Activated naive CD8-positive, alpha-beta T cell treated with anti-CD3 and anti-CD28 coated beads, Interleukin-2, amount 10 ng/mL, durations not matched to agents 7 days and 5 days (primary cell): ENCODE measurements at regions not wholly inside any gene's neighbourhood (a gene's known extent, or its start where the extent isn't known, plus 50 kb on each side); places are given as distances from the start of the nearest gene placed in this dataset.

Source experiments
- ATAC-seq: fragments of 150-1000 bp; cut with Tn5 transposase; one replicate; pipeline ENCODE4 v1.10.0; 2021; ENCODE audit warnings: low read depth, moderate library complexity
- POLR2A ChIA-PET: fragments of 350-600 bp; sonication (Branson Sonifier 250); formaldehyde crosslinking; loops from one replicate; lab custom pipeline; 2021; ENCODE audit warnings: antibody characterized with exemption; lab: Charles Lee
- DNase-seq: peaks from one replicate; pipeline ENCODE4 v3.0.0; 2021
- H3K27ac Mint-ChIP-seq: one replicate; pipeline ENCODE4 v1.8.0; 2022; ENCODE audit warnings: mild to moderate bottlenecking, mixed read lengths
- H3K27me3 Mint-ChIP-seq: one replicate; pipeline ENCODE4 v1.8.0; 2022; ENCODE audit warnings: mild to moderate bottlenecking, moderate library complexity, mixed read lengths
- H3K36me3 Mint-ChIP-seq: one replicate; pipeline ENCODE4 v1.8.0; 2021; ENCODE audit warnings: mild to moderate bottlenecking, mixed read lengths
- H3K4me1 Mint-ChIP-seq: one replicate; pipeline ENCODE4 v1.8.0; 2021; ENCODE audit warnings: mixed read lengths
- H3K4me3 Mint-ChIP-seq: one replicate; pipeline ENCODE4 v1.8.0; 2022; ENCODE audit warnings: mild to moderate bottlenecking, moderate library complexity, mixed read lengths
- H3K9me3 Mint-ChIP-seq: one replicate; pipeline ENCODE4 v1.8.0; 2021; ENCODE audit warnings: mixed read lengths

DNA sequence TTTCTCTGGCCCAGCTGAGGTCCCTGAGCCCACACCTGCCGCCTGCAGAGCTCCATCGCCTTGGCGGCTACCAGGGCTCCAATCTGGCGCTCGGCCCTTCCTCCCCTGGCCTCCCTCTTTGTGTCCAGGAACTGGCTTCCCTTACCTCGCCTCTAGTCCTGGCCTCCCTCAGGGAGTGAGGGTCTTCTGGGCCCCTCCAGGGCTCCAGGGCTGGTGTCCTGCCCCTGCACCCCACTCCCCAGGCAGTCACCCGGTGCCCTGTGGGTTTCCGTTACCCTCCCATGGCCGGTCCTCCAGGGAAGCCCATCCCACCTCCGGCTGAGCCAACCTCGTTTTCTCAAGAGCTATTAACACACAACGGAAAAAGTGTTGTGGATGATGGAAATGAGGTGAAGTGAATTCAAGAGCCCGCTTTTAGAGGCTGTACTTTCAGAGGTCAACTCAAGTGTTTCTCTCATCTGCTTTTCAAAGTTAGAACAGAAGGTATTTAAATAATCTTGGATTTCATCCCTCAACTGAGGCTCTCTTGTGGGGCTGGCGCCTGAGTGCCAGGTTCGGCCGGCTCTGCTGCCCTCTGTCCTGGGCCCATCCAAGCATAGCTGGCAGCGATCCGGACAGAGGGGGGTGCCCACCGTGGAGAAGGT lies 131.9 kb downstream of the ASB1 start:
- H3K4me1 Mint-ChIP-seq, result no peaks in the 10 kb centered on the region
- H3K4me3 Mint-ChIP-seq, result no peak overlapping the region
- POLR2A ChIA-PET, result no interaction called here
- peaks cover 2% of the 10 kb centered on the region for H3K27me3 Mint-ChIP-seq
- no peaks in the 10 kb centered on the region for H3K9me3 Mint-ChIP-seq
- ATAC-seq (no peak), DNase-seq (no peak)
- no peaks in the 10 kb centered on the region for H3K36me3 Mint-ChIP-seq
- H3K27ac Mint-ChIP-seq, result no peak overlapping the region

DNA sequence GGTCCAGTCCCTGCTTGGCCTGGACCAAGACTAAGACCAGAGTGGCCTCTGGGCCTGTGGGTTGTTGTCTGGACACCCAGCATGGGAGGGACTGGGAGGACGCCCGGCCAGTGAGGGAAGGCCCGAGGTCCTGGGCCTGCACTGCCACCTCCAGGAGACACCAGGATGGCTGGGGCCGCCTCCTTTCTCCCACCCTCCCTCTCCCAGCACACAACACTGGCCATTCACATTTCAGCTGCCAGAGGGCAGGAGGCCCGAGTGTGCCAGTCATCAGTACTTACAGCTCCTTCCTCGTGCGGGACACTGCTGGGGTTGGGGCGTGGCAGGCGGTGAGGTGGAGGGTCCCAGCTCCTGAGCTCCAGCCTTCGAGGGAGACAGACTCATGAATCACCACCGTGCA lies 133.5 kb downstream of the ASB1 start:
- H3K36me3 Mint-ChIP-seq, result no peaks in the 10 kb centered on the region
- H3K27me3 Mint-ChIP-seq, result no peaks in the 10 kb centered on the region
- no peak overlapping the region for H3K4me3 Mint-ChIP-seq
- ATAC-seq, result no peak
- peak; percentile 20 for DNase-seq
- H3K27ac Mint-ChIP-seq, result no peak overlapping the region
- no peaks in the 10 kb centered on the region for H3K9me3 Mint-ChIP-seq
- H3K4me1 Mint-ChIP-seq, result no peaks in the 10 kb centered on the region
- POLR2A ChIA-PET, result no interaction called here

DNA sequence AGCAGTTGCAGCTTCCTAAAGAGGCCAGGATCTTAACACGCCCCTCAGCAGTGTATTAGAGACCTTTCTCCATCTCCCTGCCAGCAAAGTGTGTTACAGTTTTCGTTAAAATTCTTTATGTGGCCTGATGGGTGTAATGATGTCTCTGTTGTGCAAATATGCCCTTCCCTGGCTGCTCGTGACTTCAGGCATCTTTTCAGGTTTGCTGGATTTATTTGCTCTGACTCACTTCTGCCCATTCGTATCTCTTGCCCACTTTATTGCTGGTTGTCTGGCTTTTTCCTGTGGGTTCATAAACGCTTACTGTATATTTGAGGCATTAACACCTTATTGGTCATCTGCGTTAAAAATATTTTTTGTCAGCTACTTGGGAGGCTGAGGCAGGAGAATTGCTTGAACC lies 134.5 kb downstream of the ASB1 start:
- no peak overlapping the region for H3K4me3 Mint-ChIP-seq
- no peaks in the 10 kb centered on the region for H3K27me3 Mint-ChIP-seq
- no peak for DNase-seq
- no peaks in the 10 kb centered on the region for H3K9me3 Mint-ChIP-seq
- no peak overlapping the region for H3K27ac Mint-ChIP-seq
- POLR2A ChIA-PET, result no interaction called here
- ATAC-seq, result no peak
- H3K4me1 Mint-ChIP-seq, result no peaks in the 10 kb centered on the region
- no peaks in the 10 kb centered on the region for H3K36me3 Mint-ChIP-seq

GRCh38 chr2:238562446-238562845 lies 135.7 kb downstream of the ASB1 start:
- H3K9me3 Mint-ChIP-seq, result no peaks in the 10 kb centered on the region
- ATAC-seq, result no peak
- POLR2A ChIA-PET, result no interaction called here
- H3K4me1 Mint-ChIP-seq, result no peaks in the 10 kb centered on the region
- no peaks in the 10 kb centered on the region for H3K27me3 Mint-ChIP-seq
- DNase-seq, result peak; percentile 10
- H3K4me3 Mint-ChIP-seq, result no peak overlapping the region
- no peak overlapping the region for H3K27ac Mint-ChIP-seq
- H3K36me3 Mint-ChIP-seq, result no peaks in the 10 kb centered on the region

DNA sequence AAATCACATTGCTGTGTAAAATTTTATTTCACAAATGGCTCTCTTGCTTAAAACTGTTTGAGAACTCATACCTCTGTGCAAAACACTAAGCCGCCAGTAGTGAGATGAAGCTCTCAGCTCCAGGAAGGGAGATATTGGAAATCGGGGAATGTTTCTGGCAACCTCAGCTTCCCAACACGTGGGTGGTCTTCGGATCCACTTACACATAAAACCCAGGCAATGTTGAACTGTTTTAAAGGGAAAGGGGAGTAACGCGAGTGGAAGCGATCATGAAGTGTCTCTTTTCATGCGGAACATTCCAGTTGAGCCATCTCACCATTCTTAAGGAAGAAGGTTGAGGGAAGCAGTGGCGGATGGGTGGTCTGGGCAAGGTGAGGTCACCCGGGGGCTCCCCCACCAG lies 136.8 kb downstream of the ASB1 start:
- H3K4me3 Mint-ChIP-seq, result no peak overlapping the region
- DNase-seq (peak; percentile 8), ATAC-seq (no peak)
- no peaks in the 10 kb centered on the region for H3K9me3 Mint-ChIP-seq
- H3K4me1 Mint-ChIP-seq, result no peaks in the 10 kb centered on the region
- POLR2A ChIA-PET, result no interaction called here
- H3K36me3 Mint-ChIP-seq, result no peaks in the 10 kb centered on the region
- H3K27me3 Mint-ChIP-seq, result no peaks in the 10 kb centered on the region
- H3K27ac Mint-ChIP-seq, result no peak overlapping the region

DNA sequence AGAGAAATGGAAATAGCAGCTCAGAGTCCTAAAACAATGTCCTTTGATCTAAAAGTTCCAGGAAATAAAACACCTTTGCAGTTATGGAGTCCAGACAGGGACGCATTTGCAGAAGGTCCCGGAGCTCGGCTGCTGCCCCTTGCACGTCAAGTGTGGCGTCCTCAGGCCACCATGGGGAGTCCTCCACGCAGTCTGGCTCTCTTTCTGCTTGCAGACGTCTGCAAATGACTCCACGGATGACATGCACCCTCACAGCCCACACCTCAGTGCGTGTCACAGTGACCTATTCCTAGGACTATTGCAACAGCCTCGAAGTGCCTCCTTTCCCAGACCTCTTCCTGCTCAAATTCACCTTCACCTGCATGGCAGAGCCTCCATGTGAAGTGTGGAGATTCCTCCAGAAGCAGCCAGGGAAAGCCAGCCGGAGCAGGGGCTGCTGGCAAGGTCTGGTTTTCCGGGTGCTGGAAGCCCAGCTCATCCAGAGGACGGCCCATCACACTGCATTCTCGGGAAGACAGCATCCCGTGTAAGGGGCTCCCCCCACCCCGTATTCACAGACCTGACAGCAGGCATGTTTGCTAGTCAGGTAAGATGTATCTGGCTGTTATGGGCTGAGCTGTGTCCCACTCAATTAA lies 137.7 kb downstream of the ASB1 start:
- Mint-ChIP-seq H3K36me3 (no peaks in the 10 kb centered on the region), H3K27me3 (no peaks in the 10 kb centered on the region), H3K4me3 (no peak overlapping the region), H3K27ac (no peak overlapping the region), H3K9me3 (no peaks in the 10 kb centered on the region), H3K4me1 (no peaks in the 10 kb centered on the region)
- DNase-seq (peak; percentile 15), ATAC-seq (no peak)
- POLR2A ChIA-PET, result no interaction called here

GRCh38 chr2:238565031-238565430 lies 138.3 kb downstream of the ASB1 start:
- Mint-ChIP-seq H3K4me1 (no peaks in the 10 kb centered on the region), H3K36me3 (no peaks in the 10 kb centered on the region)
- DNase-seq, result peak; percentile 10

DNA sequence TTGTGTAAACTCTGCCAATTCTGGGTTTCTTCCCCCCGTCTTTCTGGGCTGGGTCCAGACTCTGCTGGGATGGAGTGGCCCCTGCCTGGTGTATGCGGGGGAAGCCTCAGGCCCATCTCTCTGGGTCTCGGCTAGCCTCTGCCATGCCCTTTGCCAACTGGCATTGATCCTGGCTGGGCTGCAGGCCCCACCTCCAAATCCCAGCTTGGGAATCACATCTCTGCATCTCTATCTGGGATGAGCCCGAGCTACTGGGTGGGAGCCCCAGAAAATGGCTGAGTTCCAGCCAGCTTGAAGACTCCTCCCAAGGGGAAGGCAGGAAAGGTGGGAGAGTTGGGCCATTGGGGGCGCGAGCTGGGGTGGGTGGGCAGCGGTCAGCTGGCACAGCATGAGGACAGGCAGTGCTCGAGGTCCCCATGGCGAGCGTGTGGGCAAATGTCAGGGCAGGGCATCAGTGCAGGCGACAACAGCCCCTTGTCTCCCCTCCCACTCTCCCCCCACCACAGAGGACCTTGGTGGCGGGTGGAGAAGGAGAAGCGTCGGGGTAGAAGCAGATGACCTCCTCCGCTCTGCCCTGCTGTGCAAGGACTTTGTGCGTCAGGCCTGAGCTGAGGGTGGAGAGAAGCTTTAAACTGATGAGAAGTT lies 139.4 kb downstream of the ASB1 start:
- Mint-ChIP-seq H3K36me3 (no peaks in the 10 kb centered on the region), H3K4me3 (no peak overlapping the region), H3K9me3 (no peaks in the 10 kb centered on the region), H3K27ac (no peak overlapping the region), H3K4me1 (no peaks in the 10 kb centered on the region), H3K27me3 (no peaks in the 10 kb centered on the region)
- POLR2A ChIA-PET, result no interaction called here
- DNase-seq (no peak), ATAC-seq (no peak)

More at GRCh38 chr2:238565031-238565430, 138.3 kb downstream of the ASB1 start:
- Mint-ChIP-seq H3K4me3 (no peak overlapping the region), H3K27me3 (no peaks in the 10 kb centered on the region), H3K9me3 (no peaks in the 10 kb centered on the region), H3K27ac (no peak overlapping the region)
- POLR2A ChIA-PET, result no interaction called here
- no peak for ATAC-seq

- Mint-ChIP-seq H3K27me3 (no peaks in the 10 kb centered on the region), H3K4me3 (no peak overlapping the region), H3K36me3 (no peaks in the 10 kb centered on the region), H3K9me3 (no peaks in the 10 kb centered on the region), H3K4me1 (no peaks in the 10 kb centered on the region), H3K27ac (no peak overlapping the region)
- ATAC-seq (no peak), DNase-seq (no peak)
- POLR2A ChIA-PET, result no interaction called here
Observed at GRCh38 chr2:238567067-238567855, 140.5 kb downstream of the ASB1 start.

DNA sequence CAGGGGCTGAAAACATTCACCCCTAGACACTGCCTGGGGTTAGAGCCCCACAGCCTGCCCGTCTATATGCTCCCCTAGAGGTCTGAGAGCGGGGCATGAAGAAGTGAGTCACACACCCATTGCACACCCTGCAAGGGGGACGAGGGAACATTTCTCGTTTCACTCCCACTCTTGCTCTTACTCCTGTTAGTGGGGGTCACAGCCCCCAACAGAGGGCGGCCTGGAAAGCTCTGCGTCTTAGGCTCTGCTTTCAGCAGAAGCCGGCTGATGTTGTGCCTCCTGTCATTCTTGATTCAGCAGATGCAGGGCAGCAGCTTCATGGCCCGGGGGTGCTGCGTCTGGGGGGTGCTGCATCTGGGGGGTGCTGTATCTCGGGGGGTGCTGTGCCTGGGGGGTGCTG lies 141.3 kb downstream of the ASB1 start:
- no peaks in the 10 kb centered on the region for H3K27me3 Mint-ChIP-seq
- POLR2A ChIA-PET, result no interaction called here
- no peaks in the 10 kb centered on the region for H3K9me3 Mint-ChIP-seq
- no peak for DNase-seq
- no peak overlapping the region for H3K27ac Mint-ChIP-seq
- H3K4me1 Mint-ChIP-seq, result no peaks in the 10 kb centered on the region
- H3K4me3 Mint-ChIP-seq, result no peak overlapping the region
- H3K36me3 Mint-ChIP-seq, result no peaks in the 10 kb centered on the region
- no peak for ATAC-seq

DNA sequence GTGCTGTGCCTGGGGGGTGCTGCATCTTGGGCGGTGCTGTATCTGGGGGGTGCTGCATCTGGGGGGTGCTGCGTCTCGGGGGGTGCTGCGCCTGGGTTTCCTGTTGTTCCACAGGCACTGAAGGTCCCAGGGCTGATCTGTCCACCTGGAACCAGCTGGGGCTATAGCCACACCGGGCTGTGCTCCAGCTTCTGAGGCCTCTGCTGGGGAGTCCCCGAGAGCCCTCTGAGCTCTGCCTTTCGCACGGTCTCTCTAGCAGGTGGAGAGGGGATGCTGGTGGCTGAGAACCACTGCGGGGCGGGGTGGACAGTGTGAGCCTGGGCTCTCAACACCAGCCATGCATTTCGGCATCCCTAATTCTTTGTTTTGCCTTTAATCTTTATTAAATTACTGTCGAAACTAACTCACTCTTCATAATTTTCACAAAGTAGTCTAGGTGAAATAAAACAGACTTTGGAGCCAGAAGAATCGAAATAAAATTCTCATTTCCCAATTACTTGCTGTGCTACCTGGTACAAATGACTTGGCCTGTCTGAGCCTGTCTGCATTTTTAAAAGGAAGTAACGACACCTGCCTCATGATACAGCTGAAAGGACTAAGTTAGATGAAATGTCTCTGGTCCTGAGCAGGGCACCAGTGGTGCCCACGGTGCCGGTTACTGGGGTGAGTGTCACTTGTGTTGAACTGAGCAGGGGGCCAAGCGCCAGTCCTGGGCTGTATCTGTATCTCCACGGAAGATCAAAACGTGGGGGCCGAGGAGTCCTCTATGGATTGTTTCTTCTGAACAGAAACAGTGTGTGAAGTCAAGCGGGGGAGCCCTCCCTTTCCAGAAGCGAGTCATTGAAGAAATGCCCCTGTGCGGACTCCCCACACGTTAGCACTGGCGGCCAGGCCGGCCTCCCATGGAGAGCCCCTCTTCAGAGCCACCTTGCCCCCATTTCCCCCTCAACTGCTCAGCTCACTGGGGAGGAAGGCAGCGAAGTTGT lies 142.0 kb downstream of the ASB1 start:
- Mint-ChIP-seq H3K27ac (no peak overlapping the region), H3K4me3 (no peak overlapping the region), H3K27me3 (no peaks in the 10 kb centered on the region), H3K4me1 (no peaks in the 10 kb centered on the region), H3K9me3 (no peaks in the 10 kb centered on the region), H3K36me3 (no peaks in the 10 kb centered on the region)
- no peak for ATAC-seq
- DNase-seq, result no peak
- POLR2A ChIA-PET, result no interaction called here

- no peaks in the 10 kb centered on the region for H3K4me1 Mint-ChIP-seq
- POLR2A ChIA-PET, result no interaction called here
- DNase-seq, result no peak
Observed at GRCh38 chr2:238569507-238570195, 142.9 kb downstream of the ASB1 start.

More at GRCh38 chr2:238569507-238570195, 142.9 kb downstream of the ASB1 start:
- H3K9me3 Mint-ChIP-seq, result no peaks in the 10 kb centered on the region
- no peak for ATAC-seq
- no peak overlapping the region for H3K4me3 Mint-ChIP-seq
- H3K27ac Mint-ChIP-seq, result no peak overlapping the region
- H3K36me3 Mint-ChIP-seq, result no peaks in the 10 kb centered on the region
- H3K27me3 Mint-ChIP-seq, result no peaks in the 10 kb centered on the region
